Left renal cortex interstitium (tissue), 4 donors: ENCODE measurements at regions not wholly inside any gene's neighbourhood (a gene's known extent, or its start where the extent isn't known, plus 50 kb on each side); places are given as distances from the start of the nearest gene placed in this dataset.

Source experiments
- DNase-seq, 4 donors: peaks; one replicate each; pipeline ENCODE4 v3.0.0-alpha.2; 2013; ENCODE audit warnings: low read depth in 4 of 4, low spot score in 2 of 4, missing footprints in 1 of 4

DNA sequence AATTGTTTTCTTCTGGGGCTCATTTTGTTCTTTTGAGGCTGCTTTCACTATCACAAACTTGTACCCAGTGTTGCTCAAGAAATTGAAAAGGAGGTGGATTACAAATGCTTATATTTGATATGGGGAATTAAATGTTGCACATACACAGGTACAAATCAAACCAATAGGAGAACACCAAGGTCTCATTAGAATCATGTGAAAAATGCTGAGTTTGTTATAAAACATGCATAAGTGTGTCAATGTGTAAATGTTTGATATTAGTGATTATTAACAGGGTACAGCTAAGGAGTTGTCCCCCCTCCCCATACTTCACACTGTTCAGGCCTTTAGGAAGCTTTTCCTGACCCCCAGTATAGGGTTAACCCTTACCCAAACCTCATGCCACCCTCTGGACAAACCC is 971.2 kb upstream of the SEL1L start:
- DNase-seq: no peak

GRCh38 chr14:82510007-82510406 is 976.4 kb upstream of the SEL1L start:
- DNase-seq: no peak

DNA sequence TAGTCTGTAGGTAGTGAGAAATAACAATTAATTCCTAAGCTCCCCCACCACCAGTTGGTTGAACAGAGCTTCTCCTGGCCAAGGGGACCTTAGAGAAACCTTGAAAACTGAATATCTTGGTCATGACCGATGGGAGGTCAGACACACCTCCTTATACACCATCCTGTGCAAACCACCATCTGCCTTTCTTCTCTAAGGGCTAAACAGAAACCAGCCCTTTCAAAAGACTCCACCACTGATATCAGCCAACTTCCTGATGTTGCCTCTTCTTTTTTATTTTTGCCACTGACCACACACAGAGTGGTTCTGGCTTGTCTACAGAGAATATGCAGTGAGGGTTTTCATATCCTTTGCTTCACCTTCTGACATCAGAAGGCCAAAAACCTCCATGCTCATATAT is 977.7 kb upstream of the SEL1L start:
- DNase-seq: no peak

DNA sequence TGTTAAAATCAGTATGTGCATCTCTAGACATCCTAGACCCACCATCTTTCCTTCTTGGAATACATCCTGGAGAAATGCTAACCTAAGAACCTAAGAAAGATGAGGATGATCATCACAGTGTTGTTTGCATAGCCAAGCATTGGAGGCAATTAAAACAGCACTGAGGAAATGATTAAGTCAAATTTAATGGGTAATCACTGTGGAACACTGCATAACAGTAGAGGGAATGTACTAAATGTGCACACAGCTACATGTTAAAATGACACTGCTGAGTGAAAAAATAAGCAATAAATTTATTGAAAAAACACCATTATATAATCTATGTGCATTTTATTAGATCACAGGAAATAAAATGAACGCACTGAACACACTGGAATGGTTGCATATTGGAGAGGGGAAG is 987.1 kb upstream of the SEL1L start:
- no peak for DNase-seq

DNA sequence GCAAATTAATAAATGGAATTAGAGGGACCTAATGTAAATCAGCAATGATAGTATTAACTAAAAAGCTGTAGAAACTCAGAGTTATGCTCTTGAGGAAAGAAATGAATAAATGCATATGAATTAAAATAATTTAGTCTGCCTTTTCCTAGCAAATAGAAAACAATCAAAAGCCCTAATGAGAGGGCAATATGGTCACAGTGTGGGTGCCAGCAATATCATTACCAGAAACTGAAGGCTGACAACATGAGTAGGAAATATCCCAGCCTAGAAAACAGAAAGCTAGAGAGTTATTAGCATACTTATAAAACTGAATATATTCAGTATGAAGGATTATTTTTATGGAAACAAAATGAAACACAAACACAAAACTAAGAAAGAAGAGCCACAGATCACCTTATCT is 987.5 kb upstream of the SEL1L start:
- DNase-seq: no peak

DNA sequence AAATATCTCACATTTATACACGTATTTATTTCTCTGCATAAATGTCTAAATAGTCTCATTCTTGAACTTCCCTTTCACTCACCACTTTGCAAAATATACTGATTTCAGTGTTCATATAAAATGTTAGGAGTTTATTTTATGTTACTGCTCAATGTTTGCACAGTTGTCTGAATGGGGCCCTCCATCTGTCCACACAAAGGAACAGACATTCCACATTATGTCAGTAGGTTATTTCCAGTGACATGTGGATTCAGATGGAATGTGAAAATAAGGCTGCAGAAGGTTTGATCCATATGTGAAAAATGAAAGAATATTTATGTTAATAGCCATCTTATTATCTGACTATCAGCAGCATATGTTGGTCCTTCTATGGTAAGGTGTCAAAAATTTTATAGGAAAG is 994.4 kb upstream of the SEL1L start:
- no peak for DNase-seq

DNA sequence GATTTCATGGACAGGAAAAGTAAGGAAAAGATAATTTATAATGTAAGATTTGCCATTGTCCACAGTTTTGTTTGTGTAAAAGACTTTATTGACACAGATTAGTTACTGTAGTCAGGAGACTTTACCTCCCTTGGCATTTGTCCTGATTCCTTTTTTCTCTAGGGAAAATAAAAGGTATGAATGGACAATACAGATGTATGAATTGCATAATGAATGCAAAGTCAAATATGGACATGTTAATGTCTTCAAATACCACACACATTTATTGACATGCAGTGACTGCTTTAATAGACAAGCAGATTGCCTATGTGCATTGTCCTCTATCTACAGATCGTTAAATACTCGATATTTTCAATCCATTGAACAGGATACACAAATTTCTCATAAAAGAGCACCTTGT is 999.7 kb upstream of the SEL1L start:
- DNase-seq: no peak

- DNase-seq: no peak
Observed at GRCh38 chr14:82536566-82536965, 1002.9 kb upstream of the SEL1L start.

DNA sequence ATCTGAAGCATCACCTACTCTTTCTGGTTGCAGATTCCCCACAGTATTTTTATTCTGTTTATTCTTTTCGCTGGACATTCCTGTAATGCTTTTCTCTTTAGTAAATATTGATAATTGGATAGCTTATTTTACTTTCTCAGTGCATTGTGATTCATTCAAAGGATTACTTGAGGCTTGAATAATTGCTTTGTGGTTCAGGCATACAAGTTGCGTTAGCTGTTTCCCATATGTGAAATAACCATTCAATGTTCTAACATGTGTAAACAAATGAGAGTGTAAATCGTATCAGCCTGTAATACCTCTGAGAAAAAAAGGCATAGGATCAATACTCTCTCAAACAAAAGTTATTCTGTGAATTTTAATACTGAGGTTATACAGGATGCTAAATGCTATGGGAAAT is 1004.2 kb upstream of the SEL1L start:
- no peak for DNase-seq

DNA sequence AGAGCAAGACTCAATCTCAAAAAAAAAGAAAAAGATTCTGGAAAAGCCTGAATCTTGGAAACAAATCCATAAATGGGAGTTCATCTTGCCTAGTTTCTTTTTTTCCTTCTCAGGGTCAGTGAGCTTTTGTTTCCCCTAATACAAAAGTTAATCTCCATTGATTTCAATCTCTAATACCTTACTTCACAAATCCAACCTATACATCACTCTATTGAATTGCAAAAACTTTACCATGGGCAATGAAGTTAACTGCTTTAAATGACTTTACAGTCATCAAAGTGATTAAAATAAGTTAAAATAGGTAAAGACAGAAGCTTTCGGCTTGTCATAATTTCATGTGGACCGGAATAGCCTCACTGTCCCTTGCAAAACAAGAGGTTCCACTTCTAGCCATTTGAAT is 1012.7 kb upstream of the SEL1L start:
- no peak for DNase-seq

DNA sequence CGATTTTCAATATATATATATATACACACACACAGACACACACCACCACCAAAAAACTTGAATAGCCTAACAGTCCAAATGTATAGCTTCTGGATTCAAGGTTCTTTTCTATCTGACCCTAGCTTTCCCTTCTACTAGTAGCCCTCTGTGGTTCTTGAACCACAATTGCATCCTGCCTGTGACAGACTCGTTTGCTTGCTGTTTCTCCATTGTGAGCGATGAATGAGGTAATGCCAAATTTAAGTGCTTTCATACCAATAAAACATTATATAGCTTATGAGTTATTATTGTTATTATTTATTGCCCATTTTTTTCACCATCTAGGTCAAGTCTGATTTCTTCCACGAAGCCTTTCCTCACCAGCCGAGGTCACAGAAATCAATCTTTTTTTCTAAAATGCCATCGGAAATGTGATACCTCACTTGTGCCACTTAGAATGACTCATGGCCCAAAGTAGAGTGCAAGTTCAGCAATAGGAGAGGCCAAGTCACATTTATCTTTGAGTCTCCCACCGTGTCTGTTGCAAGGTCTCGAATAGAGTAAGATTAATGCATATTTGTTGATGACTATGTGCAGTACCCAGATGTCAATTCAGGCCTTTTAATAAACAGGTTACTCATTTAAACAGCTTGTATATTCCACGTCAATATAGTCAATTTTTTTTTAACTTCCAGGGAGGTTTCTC is 1015.8 kb upstream of the SEL1L start:
- DNase-seq: no peak

- no peak for DNase-seq
Observed at GRCh38 chr14:82562881-82563280, 1029.2 kb upstream of the SEL1L start.

DNA sequence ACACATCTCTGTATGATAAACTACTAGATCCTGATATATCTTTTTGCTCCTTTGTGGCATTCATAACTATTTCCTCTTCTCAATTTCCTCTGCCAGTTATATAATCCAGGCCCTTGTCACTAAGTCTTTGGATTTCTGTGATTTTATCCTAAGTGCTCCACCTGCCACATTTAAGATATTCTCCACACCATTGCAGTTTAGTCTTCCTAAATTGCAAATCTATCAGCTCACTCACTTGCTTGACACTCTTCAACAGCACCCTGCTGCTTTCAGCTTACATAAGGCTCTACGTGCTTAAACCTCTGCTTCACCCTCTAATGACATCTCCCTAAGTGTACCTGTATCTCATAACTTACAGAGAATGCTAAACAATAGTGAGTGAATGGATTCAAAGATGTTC is 1032.2 kb upstream of the SEL1L start:
- DNase-seq: no peak

- DNase-seq: no peak
Observed at GRCh38 chr14:82587226-82587625, 1053.6 kb upstream of the SEL1L start.

- DNase-seq: no peak
Observed at GRCh38 chr14:82595466-82595865, 1061.8 kb upstream of the SEL1L start.

DNA sequence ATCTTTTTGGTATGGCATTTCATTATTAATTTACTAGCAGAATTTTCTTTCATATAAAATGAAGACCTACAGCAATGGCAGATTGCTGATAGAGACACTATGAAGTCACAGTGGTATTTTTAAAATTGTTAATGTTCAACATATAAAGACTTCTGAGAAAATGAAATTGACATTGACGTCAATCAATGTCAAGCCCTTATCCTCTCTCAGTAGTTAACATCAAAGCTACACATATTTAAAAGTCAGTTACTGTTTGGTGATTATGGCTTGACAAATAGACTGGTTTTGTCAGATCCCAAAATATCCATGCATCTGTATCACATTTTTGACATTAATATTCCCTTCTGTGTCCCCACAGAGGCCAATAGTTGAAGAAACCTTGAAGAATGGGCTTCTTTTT is 1069.1 kb upstream of the SEL1L start:
- no peak for DNase-seq

- DNase-seq: no peak
Observed at GRCh38 chr14:82604819-82605218, 1071.2 kb upstream of the SEL1L start.

- no peak for DNase-seq
Observed at GRCh38 chr14:82621881-82622450, 1088.3 kb upstream of the SEL1L start.

GRCh38 chr14:82626156-82627066 is 1092.8 kb upstream of the SEL1L start:
- DNase-seq: no peak

- DNase-seq: no peak
Observed at GRCh38 chr14:82635915-82636314, 1102.3 kb upstream of the SEL1L start.

DNA sequence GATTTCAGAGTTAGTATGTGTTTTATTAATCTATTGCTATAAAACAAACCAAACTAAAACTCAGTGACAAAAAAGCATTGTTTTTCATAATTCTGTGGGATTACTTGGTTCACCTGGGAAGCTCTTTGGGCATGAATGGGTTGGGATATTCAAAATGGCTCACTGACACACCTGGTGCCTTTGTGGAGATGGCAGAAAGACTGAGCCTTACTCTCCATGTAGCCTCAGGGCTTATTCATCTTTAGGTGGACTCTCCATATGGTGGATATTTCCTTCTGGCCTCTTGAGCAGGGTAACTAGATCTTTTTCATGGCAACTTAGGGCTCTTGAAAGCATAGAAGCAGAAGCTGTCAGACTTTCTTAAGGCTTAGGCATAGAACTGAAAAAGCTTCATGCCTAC is 1102.8 kb upstream of the SEL1L start:
- DNase-seq: no peak

DNA sequence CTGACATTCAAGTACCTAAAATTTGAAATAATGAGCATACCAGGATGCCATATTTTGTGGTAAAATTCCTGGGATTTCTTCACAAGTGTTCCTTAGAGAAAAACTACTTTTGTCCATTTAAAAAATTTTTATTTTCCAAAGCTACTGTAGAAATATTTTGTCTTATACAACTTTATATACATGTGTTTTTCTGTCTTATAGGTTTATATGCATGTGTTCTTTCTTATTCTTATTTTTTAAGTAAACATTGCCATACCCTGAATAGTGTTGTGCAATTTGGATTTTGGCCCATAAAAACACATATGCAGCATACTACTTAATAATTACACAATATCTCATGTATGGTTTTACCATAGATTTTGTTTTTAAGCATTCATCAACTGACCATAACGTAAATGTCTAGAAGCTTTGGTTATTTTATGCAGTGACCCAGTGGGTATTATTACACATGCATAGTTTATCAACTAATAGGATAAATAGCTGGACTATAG is 1107.4 kb upstream of the SEL1L start:
- no peak for DNase-seq
